GM18861 (cell line): ENCODE measurements at regions not wholly inside any gene's neighbourhood (a gene's known extent, or its start where the extent isn't known, plus 50 kb on each side); places are given as distances from the start of the nearest gene placed in this dataset.

Source experiments
- ATAC-seq: cut with Tn5 transposase; IDR thresholded peaks from one replicate; pipeline ENCODE4 v1.9.1; 2021; ENCODE audit not compliant: unreplicated experiment

GRCh38 chr14:98230411-98230810 lies 1041.6 kb downstream of the BCL11B start:
- ATAC-seq = no peak

- no peak for ATAC-seq
Observed at GRCh38 chr14:98231210-98231609, 1040.8 kb downstream of the BCL11B start.

- ATAC-seq = no peak
Observed at GRCh38 chr14:98233656-98234055, 1038.3 kb downstream of the BCL11B start.

GRCh38 chr14:98234208-98234607 lies 1037.8 kb downstream of the BCL11B start:
- no peak for ATAC-seq

DNA sequence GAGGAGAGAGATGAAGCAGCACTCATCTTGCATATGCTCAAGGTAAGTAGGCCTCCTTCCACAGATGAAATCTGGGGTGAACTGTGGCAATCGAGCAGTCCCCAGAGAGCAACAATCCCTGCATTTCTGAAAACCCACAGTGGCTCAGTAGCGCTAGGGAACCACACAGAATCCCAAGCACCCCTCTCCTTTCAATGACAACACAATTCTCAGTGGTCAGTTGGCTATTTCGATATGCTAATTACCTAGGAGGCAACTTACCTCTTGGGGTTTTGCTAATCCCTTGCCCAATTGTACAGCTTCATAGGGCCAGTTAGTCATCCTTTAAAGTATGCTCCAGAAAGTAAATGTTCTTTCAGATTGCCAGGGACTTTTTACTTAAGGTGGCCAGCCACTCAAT lies 1035.7 kb downstream of the BCL11B start:
- no peak for ATAC-seq

- ATAC-seq = no peak
Observed at GRCh38 chr14:98237939-98238338, 1034.1 kb downstream of the BCL11B start.

DNA sequence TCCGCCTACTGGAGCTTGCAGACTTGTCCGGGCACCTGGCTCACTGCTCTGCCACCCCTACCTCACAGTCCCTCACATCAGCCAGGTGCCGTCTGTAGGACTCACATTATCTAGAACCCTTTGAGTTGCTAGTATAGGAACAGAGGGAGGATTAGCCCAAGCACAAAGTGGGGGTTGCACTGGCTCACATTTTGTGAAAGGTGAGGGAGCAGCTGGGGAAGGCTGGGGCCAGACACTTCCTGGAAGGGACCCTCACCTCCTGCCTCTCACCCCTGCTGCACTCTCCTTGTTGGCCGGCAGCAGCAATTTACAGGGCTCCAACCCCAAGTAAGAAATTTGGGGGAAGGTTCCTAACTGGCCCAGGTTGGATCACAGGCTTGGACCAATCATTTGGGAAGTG lies 1031.6 kb downstream of the BCL11B start:
- ATAC-seq = no peak

GRCh38 chr14:98242903-98243302 lies 1029.1 kb downstream of the BCL11B start:
- no peak for ATAC-seq

DNA sequence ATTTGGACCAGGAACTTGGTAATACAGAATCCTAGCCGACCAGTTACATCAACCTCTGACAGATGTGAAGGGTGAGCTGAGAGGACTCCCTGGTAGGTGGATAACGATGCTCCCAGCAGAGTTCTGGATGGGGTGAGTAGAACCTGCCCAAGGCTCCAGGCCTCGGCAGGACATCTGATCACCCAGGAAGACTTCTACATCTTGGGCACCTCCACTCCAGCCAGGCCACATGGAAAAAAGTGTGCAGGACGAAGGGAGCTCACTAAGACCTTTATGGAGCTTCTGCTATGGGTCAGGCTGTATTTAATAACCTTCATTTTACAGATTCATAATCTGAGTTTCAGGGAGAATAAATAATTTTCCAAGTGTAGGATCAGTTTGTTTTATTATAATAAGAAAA lies 1028.7 kb downstream of the BCL11B start:
- ATAC-seq = no peak

GRCh38 chr14:98244162-98244948 lies 1027.6 kb downstream of the BCL11B start:
- ATAC-seq = no peak

DNA sequence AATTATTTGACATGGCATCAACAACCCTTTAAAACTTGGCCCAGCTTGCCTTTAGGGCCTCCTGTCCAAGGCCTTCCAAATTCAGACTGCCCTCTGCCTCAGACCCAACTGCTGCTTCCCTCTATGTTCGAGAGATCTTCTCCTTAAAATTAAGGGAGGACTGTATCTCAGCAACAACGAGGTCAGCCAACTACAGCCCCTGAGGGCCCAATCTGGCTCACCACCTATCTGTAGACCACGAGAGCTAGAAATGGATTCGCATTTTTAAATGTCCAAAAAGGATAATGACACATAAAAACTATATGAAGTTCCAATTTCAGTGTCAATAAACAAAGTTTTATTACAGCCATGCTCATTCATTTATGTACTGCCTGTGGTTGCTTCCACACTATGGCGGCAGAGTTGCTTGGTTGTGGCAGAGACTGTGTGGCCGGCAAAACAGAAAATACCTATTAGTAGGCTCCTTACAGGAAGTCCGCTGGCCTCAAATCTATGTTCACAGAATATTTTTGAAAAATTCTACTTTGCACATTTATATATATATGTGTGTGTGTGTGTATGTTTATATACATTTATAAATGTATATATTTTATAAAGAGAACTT lies 1026.9 kb downstream of the BCL11B start:
- ATAC-seq = no peak

DNA sequence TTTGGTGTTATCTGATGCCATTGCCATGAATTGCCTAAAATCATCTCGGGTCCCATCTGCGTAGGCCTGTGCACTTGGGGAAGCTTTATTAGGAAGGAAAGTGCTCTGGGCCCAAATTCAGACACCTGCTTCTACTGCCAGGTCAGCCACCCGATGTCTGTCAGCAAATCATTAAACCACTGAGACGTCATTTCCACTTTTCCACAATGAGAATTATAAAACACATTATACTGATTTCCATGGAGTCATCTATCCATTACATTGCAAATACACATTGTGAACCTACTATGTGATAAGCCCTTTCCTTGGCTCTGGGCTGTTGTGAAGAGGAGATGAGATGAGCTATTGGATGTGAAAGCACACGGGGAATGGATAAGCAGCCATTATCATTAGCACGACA lies 1022.9 kb downstream of the BCL11B start:
- ATAC-seq = no peak

- ATAC-seq = no peak
Observed at GRCh38 chr14:98249476-98249875, 1022.5 kb downstream of the BCL11B start.

- no peak for ATAC-seq
Observed at GRCh38 chr14:98252820-98253219, 1019.2 kb downstream of the BCL11B start.

DNA sequence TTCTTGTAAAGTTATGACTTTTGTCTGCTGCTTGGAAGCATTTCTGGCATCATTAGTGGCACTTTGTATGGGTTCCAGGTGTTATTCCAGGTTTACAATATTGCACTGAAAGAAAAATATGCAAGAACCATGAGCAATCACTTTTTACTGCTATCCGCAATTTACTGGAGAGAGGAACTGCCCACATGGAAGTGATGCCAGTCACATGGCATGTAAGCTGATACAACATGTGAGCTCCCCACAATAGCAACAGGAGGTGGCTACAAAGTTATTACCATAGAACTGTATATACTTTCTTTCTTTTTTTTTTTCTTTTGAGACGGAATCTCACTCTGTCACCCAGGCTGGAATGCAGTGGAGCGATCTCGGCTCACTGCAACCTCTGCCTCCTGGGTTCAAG lies 1012.1 kb downstream of the BCL11B start:
- ATAC-seq = no peak

DNA sequence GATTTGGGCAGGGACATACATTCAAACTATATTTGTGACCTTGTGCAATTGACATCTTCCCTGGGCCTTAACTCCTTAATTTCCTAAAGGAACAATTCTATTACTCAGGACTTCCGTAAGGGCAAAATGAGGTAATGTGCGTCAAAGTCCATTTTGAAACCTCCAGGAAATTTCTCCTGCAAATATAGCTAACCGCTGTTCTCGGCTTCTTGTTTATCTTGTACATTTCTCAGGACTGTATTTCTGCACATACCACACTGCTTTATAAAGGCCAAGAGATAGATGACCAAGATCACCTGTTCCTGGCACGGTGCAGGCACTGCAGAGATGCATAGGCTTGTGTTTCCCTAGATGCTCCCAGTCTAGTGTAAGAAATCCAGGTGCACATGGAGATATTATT lies 1009.4 kb downstream of the BCL11B start:
- ATAC-seq = no peak

DNA sequence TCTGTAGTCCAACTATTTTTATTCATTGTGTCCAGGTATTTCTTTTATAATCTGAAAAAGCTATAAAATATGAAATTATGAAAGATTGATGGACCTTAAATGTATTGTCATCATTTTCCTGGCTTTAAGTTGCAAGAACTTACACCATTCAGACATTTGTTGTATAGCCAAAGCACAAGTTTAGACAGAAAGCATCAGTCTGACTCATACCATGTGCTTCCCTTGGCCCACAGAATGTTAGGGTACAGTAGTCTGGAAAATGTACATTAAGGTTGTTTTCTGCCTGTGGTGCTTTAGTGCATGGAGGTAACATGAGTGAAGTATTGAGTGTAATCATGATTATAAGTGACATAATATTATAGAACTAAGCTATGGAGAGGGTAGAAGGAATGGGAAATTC lies 1002.5 kb downstream of the BCL11B start:
- ATAC-seq = no peak

GRCh38 chr14:98270201-98270600 lies 1001.8 kb downstream of the BCL11B start:
- no peak for ATAC-seq

GRCh38 chr14:98274596-98274995 lies 997.4 kb downstream of the BCL11B start:
- no peak for ATAC-seq

- no peak for ATAC-seq
Observed at GRCh38 chr14:98278800-98279199, 993.2 kb downstream of the BCL11B start.

GRCh38 chr14:98280436-98280835 lies 991.6 kb downstream of the BCL11B start:
- ATAC-seq = no peak

DNA sequence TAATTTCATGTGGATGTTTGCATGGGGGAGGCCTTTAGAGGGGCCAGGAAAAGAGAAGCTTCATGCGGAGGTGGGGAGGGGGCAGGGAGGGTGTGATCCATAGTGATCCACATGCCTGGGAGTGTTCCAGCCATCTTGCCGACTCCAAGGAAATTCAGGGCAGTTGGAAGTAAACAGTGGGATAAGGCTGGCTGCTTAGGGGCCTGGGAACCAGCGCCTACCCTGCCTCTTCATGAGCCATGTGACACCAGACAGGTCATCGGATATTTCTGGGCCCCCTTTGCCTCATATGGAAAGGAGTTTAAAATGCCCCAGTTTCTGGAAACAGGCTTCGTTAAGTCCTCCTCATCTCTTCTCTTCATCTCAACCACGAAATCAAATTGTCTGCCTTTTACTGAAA lies 983.2 kb downstream of the BCL11B start:
- no peak for ATAC-seq

GRCh38 chr14:98290596-98290995 lies 981.4 kb downstream of the BCL11B start:
- no peak for ATAC-seq
